ENCODE measurements at regions not wholly inside any gene's neighbourhood (a gene's known extent, or its start where the extent isn't known, plus 50 kb on each side); places are given as distances from the start of the nearest gene placed in this dataset.

DNA sequence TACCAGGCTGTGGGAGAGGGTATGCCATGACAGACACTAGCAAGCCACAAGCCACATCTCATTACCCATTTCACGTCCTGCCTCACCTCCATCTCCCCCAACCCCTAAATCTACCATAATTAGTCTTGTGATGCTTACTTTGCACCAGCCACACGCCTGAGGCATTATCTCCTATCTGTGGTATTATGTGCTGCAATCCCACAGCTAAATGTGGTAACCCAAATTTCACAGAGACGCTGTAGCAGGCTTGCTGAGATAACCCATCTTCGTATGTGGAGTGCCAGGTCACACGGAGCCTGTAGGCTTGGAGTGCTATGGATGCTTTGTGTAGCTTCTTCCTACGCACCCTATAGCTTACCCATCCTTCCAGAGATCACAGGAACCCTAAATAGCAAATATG, 256.7 kb upstream of the KCNH8 start:
- Histone ChIP-seq H3K9me2 (ENCODE audit: insufficient read depth, low read length) (no peaks in the 10 kb centered on the region), H3K4me1 (ENCODE audit: insufficient read depth, low read length, poor library complexity, severe bottlenecking) (peaks cover 39% of the 10 kb centered on the region), H4K20me1 (ENCODE audit: insufficient read depth, low read length) (no peaks in the 10 kb centered on the region), H3K9me3 (ENCODE audit: low read length) (no peaks in the 10 kb centered on the region), H3K36me3 (ENCODE audit: insufficient read depth, low read length) (no peaks in the 10 kb centered on the region), H2AFZ (ENCODE audit: low read length) (peak overlapping the region; percentile 72; the same call in 1 of the 2 replicates), H3K4me2 (ENCODE audit: low read length) (no peak overlapping the region), H3K79me2 (ENCODE audit: insufficient read depth, low read depth, low read length) (no peaks in the 10 kb centered on the region), H3K4me3 (ENCODE audit: low read depth, low read length, poor library complexity, severe bottlenecking) (no peak overlapping the region), H3K27ac (ENCODE audit: low read depth, low read length, poor library complexity, severe bottlenecking) (no peak overlapping the region)
- ChIA-PET CTCF (ENCODE audit: unreplicated experiment) (no interaction called here), POLR2A (interaction anchor here (0.9 to 2.0 kb wide), 4 partner anchors 10 to 94 kb away, joined by 3 to 10 read pairs (median 6); no protein-coding TSS in a partner anchor)
- no peak for TF ChIP-seq EZH2phosphoT487 (IDR thresholded peaks at IDR 0.05; ENCODE audit: borderline replicate concordance, low read depth, low read length)
- TF ChIP-seq, protein P1, sequence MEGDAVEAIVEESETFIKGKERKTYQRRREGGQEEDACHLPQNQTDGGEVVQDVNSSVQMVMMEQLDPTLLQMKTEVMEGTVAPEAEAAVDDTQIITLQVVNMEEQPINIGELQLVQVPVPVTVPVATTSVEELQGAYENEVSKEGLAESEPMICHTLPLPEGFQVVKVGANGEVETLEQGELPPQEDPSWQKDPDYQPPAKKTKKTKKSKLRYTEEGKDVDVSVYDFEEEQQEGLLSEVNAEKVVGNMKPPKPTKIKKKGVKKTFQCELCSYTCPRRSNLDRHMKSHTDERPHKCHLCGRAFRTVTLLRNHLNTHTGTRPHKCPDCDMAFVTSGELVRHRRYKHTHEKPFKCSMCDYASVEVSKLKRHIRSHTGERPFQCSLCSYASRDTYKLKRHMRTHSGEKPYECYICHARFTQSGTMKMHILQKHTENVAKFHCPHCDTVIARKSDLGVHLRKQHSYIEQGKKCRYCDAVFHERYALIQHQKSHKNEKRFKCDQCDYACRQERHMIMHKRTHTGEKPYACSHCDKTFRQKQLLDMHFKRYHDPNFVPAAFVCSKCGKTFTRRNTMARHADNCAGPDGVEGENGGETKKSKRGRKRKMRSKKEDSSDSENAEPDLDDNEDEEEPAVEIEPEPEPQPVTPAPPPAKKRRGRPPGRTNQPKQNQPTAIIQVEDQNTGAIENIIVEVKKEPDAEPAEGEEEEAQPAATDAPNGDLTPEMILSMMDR (conservative IDR thresholded peaks at IDR 0.05; ENCODE audit: low read length), result no peak
- intact Hi-C loops (cut with micrococcal nuclease; ENCODE audit: unreplicated experiment), result no loop called here
- DNase-seq (ENCODE audit: low spot score), result no peak
- BruUV-seq (replicated peaks), result no TSS peak

DNA sequence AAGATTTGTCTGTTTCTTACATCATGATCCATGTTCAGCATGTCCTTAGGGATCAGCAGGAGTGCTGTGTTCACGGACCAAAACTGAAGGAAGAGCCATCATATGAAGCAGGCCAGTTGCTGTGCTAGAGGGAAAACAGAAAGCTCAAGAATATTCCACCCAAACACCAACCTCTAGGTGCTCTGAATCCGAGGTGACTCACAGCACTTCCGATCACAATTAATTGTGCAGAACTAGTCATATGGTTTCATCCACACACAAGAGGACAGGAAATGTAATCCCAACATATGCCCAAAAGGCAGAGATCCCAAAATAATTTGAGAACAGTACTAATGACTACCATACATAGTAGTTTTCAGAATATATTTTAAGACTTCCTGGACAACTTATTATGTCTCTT, 257.9 kb upstream of the KCNH8 start:
- no peak overlapping the region for H3K4me3 ChIP-seq (ENCODE audit: low read depth, low read length, poor library complexity, severe bottlenecking)
- BruUV-seq (replicated peaks), result no TSS peak
- CTCF ChIA-PET (ENCODE audit: unreplicated experiment), result no interaction called here

DNA sequence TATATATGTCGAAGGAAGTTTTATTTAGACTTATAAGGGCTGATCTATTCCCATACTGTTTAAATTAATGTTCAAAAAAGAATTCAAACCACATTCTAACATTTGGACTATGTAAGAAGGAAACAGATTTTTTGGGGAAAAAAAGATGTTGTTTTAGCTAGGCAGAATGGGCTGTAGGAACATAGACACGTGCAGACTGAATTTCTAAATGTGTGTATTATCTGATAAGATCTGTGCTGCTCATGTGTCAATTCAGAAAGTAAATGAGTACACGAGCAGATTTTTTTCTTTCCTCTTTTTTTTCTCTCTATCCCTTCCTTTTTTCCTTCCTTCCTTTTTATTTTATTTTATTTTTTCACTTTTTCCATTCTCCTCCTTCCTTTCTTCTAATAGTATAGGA, 259.5 kb upstream of the KCNH8 start:
- H3K36me3 ChIP-seq (ENCODE audit: insufficient read depth, low read length), result no peaks in the 10 kb centered on the region
- TF ChIP-seq EZH2phosphoT487 (IDR thresholded peaks at IDR 0.05; ENCODE audit: borderline replicate concordance, low read depth, low read length), result no peak
- TF ChIP-seq, protein P1 (conservative IDR thresholded peaks at IDR 0.05; ENCODE audit: low read length), result no peak
- ChIA-PET POLR2A (interaction anchor here (1.8 to 2.8 kb wide), 2 partner anchors 9 to 14 kb away, joined by 3 to 10 read pairs; no protein-coding TSS in a partner anchor), CTCF (ENCODE audit: unreplicated experiment) (interaction anchor here (1.0 kb wide), 1 partner anchor 14 kb away, joined by 3 read pairs; no protein-coding TSS in a partner anchor)
- no peaks in the 10 kb centered on the region for H4K20me1 ChIP-seq (ENCODE audit: insufficient read depth, low read length)
- H3K27ac ChIP-seq (ENCODE audit: low read depth, low read length, poor library complexity, severe bottlenecking), result no peak overlapping the region
- no peak for DNase-seq (ENCODE audit: low spot score)
- H2AFZ ChIP-seq (ENCODE audit: low read length), result peak overlapping the region; percentile 72; the same call in 1 of the 2 replicates
- no peak overlapping the region for H3K4me3 ChIP-seq (ENCODE audit: low read depth, low read length, poor library complexity, severe bottlenecking)
- BruUV-seq (replicated peaks), result no TSS peak
- H3K9me3 ChIP-seq (ENCODE audit: low read length), result no peaks in the 10 kb centered on the region
- H3K4me1 ChIP-seq (ENCODE audit: insufficient read depth, low read length, poor library complexity, severe bottlenecking), result peaks cover 41% of the 10 kb centered on the region
- no peaks in the 10 kb centered on the region for H3K9me2 ChIP-seq (ENCODE audit: insufficient read depth, low read length)
- H3K79me2 ChIP-seq (ENCODE audit: insufficient read depth, low read depth, low read length), result no peaks in the 10 kb centered on the region
- no peak overlapping the region for H3K4me2 ChIP-seq (ENCODE audit: low read length)
- intact Hi-C loops (cut with micrococcal nuclease; ENCODE audit: unreplicated experiment), result no loop called here

More for the DNA sequence above, 257.9 kb upstream of the KCNH8 start:
- H3K4me1 ChIP-seq (ENCODE audit: insufficient read depth, low read length, poor library complexity, severe bottlenecking), result peaks cover 41% of the 10 kb centered on the region
- H3K4me2 ChIP-seq (ENCODE audit: low read length), result 0 out of 2 replicates have a peak overlapping the region, but pooled peaks have one; percentile 2
- no peaks in the 10 kb centered on the region for H3K36me3 ChIP-seq (ENCODE audit: insufficient read depth, low read length)
- H2AFZ ChIP-seq (ENCODE audit: low read length), result peak overlapping the region; percentile 72; the same call in 1 of the 2 replicates
- no peak for TF ChIP-seq EZH2phosphoT487 (IDR thresholded peaks at IDR 0.05; ENCODE audit: borderline replicate concordance, low read depth, low read length)
- TF ChIP-seq, protein P1 (conservative IDR thresholded peaks at IDR 0.05; ENCODE audit: low read length), result no peak
- no peak overlapping the region for H3K27ac ChIP-seq (ENCODE audit: low read depth, low read length, poor library complexity, severe bottlenecking)
- no peaks in the 10 kb centered on the region for H3K9me3 ChIP-seq (ENCODE audit: low read length)
- H3K79me2 ChIP-seq (ENCODE audit: insufficient read depth, low read depth, low read length), result no peaks in the 10 kb centered on the region
- H4K20me1 ChIP-seq (ENCODE audit: insufficient read depth, low read length), result no peaks in the 10 kb centered on the region
- no peak for DNase-seq (ENCODE audit: low spot score)
- intact Hi-C loops (cut with micrococcal nuclease; ENCODE audit: unreplicated experiment), result no loop called here
- no peaks in the 10 kb centered on the region for H3K9me2 ChIP-seq (ENCODE audit: insufficient read depth, low read length)
- POLR2A ChIA-PET, result interaction anchor here (1.2 to 2.0 kb wide), 3 partner anchors 10 to 15 kb away, joined by 3 to 8 read pairs (median 4); no protein-coding TSS in a partner anchor

All from OCI-LY7 (cell line).